GM19455 (cell line): ENCODE measurements at regions not wholly inside any gene's neighbourhood (a gene's known extent, or its start where the extent isn't known, plus 50 kb on each side); places are given as distances from the start of the nearest gene placed in this dataset.
"Not testable (repeated sequence)": the region's sequence is repeated elsewhere in the genome, so short reads cannot be mapped to it uniquely, and the experiment has no call there.

Source experiments
- ATAC-seq: cut with Tn5 transposase; IDR thresholded peaks from one replicate; pipeline ENCODE4 v1.9.1; 2021; ENCODE audit not compliant: unreplicated experiment

- no peak for ATAC-seq
Measured at GRCh38 chr2:58629545-58630119, 388.5 kb upstream of the FANCL start.

GRCh38 chr2:58620896-58621295 lies 379.8 kb upstream of the FANCL start:
- no peak for ATAC-seq

- no peak for ATAC-seq
Measured at GRCh38 chr2:58620093-58620492, 379.0 kb upstream of the FANCL start.

DNA sequence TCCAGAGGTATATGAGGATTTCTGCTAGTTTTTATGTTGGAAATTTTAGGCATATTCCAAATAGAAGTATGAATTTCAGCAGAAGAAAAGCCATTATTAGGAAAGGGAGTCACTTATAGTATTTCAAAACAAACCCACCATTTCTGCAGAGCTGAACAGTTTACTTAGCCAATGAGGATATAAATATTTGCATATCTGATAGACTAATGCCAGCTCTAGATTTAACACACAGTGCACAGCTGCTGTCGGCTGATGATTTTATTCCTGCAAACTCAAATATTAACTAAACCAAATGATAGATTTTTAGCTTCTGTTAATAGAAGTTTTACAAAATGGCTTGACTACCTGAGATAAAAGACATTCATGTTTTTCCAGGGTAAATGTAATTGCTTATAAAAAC lies 375.8 kb upstream of the FANCL start:
- ATAC-seq, result no peak

DNA sequence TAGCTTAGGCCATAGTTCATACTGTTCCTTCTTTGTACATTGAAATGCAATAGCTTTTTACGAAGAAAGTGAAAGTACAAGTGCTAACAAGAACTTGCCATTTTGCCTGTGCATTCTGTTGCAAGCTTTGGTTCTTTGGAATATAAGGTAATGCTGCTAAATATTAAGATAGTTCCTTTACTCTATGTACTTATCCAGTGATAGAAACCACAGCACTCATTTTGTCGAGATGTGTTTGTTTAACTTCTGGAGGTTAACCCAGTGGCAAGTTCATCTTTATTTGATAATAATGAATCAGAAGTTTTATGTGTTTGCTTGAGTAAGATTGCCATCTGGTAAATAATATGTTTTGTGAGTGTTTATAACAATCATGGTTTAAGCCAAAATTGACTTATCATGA lies 373.1 kb upstream of the FANCL start:
- no peak for ATAC-seq

DNA sequence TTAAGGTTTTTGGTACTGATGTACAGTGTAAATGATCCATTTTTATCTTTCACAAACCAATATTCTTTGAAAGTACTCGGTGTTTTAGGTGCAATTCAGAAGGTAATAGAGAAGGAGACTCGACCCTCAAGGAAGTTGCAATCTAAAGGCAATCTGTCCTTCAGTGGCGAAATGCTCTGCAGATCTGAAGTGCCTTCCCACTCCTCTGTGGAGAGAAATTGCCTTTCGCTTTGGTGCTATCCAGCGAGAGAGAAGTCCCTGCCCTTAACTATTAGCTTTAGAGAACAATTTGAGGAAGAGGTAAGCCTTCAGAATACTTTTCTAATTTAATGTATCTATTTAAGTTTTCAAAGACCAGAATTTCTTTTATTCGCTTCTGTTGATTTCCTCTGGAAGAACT lies 371.8 kb upstream of the FANCL start:
- no peak for ATAC-seq

DNA sequence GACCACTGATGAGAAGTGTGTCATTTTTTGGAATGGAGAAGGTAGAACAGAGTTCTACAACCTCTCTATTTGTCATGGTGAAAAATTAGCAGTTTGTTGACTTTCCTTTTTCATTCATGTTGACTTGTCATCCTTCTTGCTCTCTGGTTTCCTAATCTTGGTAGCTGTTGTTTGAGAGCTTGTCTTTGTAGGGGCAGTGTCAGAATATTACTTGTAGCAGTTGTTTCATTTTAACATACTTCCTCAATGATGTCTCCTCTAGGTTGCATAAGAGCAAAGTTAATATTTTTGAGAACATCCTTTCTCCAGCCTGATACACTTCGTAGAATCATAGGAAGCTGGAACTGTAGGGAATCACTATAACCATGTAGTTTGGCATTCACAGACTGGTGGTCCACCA lies 368.2 kb upstream of the FANCL start:
- no peak for ATAC-seq

DNA sequence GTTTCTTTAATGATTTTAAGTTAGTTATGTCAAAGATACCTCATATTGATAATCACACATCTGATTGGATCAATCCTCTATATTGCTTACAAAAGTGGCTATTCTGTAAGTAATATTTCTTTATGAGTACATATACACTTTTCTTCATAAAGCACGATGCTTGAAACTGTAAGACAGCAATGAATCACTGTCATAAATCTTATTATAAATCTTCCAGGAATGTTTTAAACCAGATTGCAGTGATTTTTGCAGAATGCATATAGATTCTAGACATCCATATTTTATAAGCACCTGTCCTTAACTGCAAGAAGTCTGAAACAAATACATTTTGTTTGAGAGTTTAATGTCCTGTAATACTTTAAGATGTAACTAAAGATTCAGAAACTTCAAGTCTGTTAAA lies 367.0 kb upstream of the FANCL start:
- ATAC-seq, result no peak

- ATAC-seq, result no peak
Measured at GRCh38 chr2:58607448-58607847, 366.3 kb upstream of the FANCL start.

DNA sequence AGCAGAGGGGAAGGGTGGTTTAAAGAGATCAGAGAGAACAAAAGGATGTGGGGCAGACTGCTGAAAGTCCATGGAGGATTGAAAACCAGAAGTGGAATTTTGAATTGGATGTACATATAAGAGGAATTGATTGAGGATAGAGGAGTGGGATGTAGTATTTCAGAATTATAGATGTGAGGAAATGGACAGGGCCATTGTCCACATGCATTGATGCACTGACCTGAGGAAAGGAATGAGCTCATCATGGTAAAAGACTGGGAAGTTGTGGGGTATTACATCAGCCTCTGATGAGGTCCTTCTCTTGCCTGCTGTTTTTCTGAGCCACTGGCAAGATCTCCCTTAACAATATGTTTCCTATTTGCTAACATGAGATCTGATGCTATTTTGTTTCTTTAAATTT lies 365.7 kb upstream of the FANCL start:
- ATAC-seq, result no peak

GRCh38 chr2:58604096-58604495 lies 363.0 kb upstream of the FANCL start:
- no peak for ATAC-seq

DNA sequence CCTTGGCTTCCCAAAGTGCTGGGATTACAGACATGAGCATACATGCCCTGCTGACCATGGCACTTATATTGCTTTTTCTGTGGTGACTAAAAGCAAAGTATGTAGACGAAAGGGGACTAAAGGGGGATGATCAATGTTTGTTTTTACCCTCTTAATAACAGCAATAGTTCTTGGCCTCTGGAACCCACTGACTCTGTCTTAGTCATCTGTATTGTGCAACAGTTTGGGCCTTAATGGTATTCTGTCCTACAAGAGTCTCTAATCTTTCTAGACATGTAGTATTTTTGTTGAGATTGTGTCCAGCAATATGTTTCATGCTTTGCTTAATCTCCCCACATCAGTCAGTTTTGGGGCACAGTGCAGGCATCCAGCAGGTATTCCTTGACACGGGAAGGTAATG lies 359.9 kb upstream of the FANCL start:
- ATAC-seq, result no peak

GRCh38 chr2:58598171-58598570 lies 357.0 kb upstream of the FANCL start:
- ATAC-seq, result no peak

GRCh38 chr2:58595714-58596113 lies 354.6 kb upstream of the FANCL start:
- ATAC-seq, result no peak

- ATAC-seq, result no peak
Measured at GRCh38 chr2:58594762-58595161, 353.6 kb upstream of the FANCL start.

DNA sequence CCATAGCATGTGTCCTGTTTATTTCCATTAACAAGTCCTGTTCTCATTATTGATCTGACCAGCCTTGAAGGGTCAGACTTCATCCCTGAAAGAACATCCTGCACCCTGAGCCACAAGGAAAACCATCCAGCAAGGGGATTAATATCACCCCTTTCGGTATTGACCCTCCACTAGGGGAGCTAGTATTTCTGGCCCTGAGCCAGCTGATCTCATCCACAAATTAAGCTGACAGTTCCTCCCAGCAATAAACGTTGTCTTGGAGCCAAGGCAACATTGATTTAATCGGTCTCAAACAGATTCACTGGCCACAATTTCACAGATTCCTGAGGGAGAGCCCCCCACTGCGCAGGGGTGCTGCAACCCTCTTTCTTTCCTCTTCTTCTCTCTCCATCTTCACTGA lies 353.1 kb upstream of the FANCL start:
- no peak for ATAC-seq

GRCh38 chr2:58586178-58586577 lies 345.1 kb upstream of the FANCL start:
- ATAC-seq, result not testable (repeated sequence)

DNA sequence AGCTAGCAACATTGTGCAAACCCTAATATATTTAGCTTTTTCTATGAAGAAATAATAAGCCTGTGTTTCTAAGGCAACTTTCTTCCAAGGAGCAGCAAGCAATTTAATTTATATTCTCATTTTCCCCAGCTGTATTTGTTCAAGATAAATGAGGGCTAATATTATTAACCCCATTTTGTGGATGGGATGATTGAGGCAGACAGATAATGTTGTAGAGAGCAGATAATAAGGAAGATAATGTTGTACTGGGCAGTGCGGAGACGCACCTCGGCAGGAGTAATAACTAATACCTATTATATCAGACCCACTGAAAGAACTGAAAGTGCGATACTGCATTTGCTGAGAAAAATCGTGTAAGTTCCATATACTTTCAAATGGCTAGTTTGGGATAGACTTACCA lies 344.1 kb upstream of the FANCL start:
- ATAC-seq, result no peak

- ATAC-seq, result no peak
Measured at GRCh38 chr2:58584606-58585118, 343.5 kb upstream of the FANCL start.

DNA sequence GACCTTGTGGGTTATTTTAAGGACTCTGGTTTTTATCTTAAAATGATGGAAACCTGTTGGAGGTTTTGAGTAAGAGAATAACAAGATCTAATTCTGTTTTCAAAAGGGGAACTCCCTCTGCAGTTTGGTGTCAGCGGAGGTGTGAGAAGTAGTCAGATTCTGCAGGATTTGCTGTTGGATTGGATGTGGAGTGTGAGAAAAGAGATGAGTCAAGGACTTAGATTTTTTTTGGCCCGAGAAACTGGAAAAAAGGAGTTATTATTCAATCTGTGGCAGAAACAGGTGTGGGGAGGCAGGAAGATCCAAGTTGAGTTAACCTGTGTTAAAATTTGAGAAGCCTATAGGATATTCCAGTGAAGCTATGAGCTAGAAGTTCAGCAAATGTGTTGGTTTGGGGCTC lies 337.2 kb upstream of the FANCL start:
- no peak for ATAC-seq

DNA sequence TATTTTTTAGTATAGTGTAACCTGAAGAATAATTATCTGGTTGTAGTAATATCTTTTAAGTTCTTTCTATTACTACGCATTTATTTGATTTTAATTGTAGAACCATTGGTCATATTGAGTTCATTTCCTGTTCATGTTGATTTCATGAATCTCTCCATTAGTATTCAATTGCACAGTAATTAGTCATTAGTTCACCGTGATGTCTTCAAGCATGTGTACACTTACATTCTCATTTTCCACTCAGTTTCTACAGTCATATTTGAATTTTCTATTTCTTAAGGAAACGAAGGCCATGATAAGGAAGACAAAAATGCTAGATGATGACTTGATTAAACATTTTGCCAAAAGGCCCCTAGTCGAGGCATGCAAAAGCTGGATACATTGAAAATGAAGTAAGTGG lies 333.7 kb upstream of the FANCL start:
- ATAC-seq, result no peak

DNA sequence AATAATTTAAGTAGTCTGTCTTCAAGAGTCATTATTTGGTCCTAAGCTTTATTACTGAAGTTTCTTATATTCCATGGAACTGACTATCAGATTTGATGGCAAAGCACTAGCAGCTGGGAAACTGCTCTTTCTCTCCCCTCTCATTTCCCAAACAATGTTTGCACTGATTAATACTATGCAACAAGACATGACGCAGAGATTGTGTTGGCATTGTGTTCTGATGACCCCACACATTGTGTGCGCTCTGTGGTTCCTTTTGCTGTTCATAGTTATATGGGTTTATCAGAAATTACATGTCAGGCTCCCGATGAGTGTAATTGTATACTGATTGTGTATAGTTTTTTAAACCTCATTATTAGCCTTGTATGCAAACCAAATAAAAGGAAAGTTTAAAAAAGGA lies 331.6 kb upstream of the FANCL start:
- ATAC-seq, result no peak

DNA sequence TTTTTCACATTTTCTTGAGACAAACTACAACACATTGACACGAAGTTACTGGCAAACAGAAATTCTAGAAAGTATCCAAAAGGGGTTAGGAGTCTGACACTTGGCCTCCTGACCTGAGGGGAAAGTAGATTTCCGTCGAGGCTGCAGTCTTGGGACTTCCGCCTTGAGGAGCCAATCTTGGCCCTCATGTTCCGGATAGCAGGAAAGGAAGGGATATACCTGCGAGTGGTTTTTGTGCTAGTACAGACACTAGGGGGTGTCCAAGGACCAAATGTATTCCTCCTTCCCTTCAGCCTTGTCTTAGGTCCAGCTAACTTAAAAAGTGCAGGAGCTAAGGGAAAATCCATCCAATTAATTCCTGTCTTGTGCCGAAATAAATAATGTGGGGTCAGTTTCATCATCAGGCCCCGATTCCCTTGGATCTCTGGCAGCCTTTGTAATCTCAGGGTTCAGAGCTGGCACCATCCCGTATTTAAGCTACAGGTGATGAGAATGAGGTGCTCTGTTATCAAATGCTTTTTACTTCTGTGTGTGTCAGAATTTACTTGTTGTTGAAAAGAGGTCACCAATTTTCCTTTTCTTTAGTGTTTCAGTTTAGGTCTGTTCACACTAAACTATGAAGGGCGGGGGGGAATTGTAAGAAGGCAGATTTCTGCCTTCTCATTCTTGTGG lies 330.2 kb upstream of the FANCL start:
- peak; percentile 86 for ATAC-seq
